Skeletal muscle satellite cell (primary cell): ENCODE measurements at regions not wholly inside any gene's neighbourhood (a gene's known extent, or its start where the extent isn't known, plus 50 kb on each side); places are given as distances from the start of the nearest gene placed in this dataset.
"Not testable (repeated sequence)": the region's sequence is repeated elsewhere in the genome, so short reads cannot be mapped to it uniquely, and the experiment has no call there.

ENCODE experiments used
- H3K27me3 ChIP-seq: 2 replicates; pipeline ENCODE4 v1.7.0; 2013; ENCODE audit warnings: low read length; ENCODE audit not compliant: control insufficient read depth, insufficient read depth
- H3K36me3 ChIP-seq: 2 replicates; pipeline ENCODE4 v1.7.0; 2013; ENCODE audit warnings: mild to moderate bottlenecking, control low read depth, low read length; ENCODE audit not compliant: insufficient read depth
- H3K4me1 ChIP-seq: 2 replicates; pipeline ENCODE4 v1.7.0; 2013; ENCODE audit warnings: low read length; ENCODE audit not compliant: control insufficient read depth, insufficient read depth
- H3K4me2 ChIP-seq: 2 replicates; pipeline ENCODE4 v1.7.0; 2013; ENCODE audit warnings: mild to moderate bottlenecking, low read length
- H3K4me3 ChIP-seq: 2 replicates; pipeline ENCODE4 v1.7.0; 2013; ENCODE audit warnings: low read length
- H3K9ac ChIP-seq: 2 replicates; pipeline ENCODE4 v1.7.0; 2013; ENCODE audit warnings: mild to moderate bottlenecking, low read depth, low read length, moderate library complexity
- H3K9me3 ChIP-seq: replicated peaks from 2 replicates; pipeline ENCODE4 v1.7.0; 2013; ENCODE audit warnings: mild to moderate bottlenecking, control low read depth, low read length

- H3K36me3 ChIP-seq, H3K4me3 ChIP-seq, H3K4me1 ChIP-seq, H3K27me3 ChIP-seq, H3K9ac ChIP-seq, H3K4me2 ChIP-seq, H3K9me3 ChIP-seq: not testable (repeated sequence)
These were observed 683.5 kb downstream of the TTLL7 start for GRCh38 chr1:83315446-83315845.

GRCh38 chr1:83310161-83310560, 688.8 kb downstream of the TTLL7 start:
- not testable (repeated sequence) for H3K36me3 ChIP-seq, H3K9ac ChIP-seq, H3K9me3 ChIP-seq, H3K4me1 ChIP-seq, H3K27me3 ChIP-seq, H3K4me2 ChIP-seq, H3K4me3 ChIP-seq

- not testable (repeated sequence) for H3K36me3 ChIP-seq, H3K4me2 ChIP-seq, H3K4me3 ChIP-seq, H3K9me3 ChIP-seq, H3K4me1 ChIP-seq, H3K9ac ChIP-seq, H3K27me3 ChIP-seq
These were observed 689.9 kb downstream of the TTLL7 start for GRCh38 chr1:83309035-83309434.

- not testable (repeated sequence) for H3K4me3 ChIP-seq, H3K36me3 ChIP-seq, H3K27me3 ChIP-seq, H3K4me1 ChIP-seq, H3K9me3 ChIP-seq, H3K4me2 ChIP-seq, H3K9ac ChIP-seq
These were observed 692.1 kb downstream of the TTLL7 start for GRCh38 chr1:83306811-83307210.

- H3K9ac ChIP-seq, H3K4me3 ChIP-seq, H3K4me2 ChIP-seq, H3K36me3 ChIP-seq, H3K9me3 ChIP-seq, H3K27me3 ChIP-seq, H3K4me1 ChIP-seq: not testable (repeated sequence)
These were observed 703.3 kb downstream of the TTLL7 start for GRCh38 chr1:83295594-83295993.

- H3K9me3 ChIP-seq, H3K4me2 ChIP-seq, H3K36me3 ChIP-seq, H3K4me3 ChIP-seq, H3K9ac ChIP-seq, H3K4me1 ChIP-seq, H3K27me3 ChIP-seq: not testable (repeated sequence)
These were observed 711.5 kb downstream of the TTLL7 start for GRCh38 chr1:83287391-83287790.

- not testable (repeated sequence) for H3K4me1 ChIP-seq, H3K9ac ChIP-seq, H3K36me3 ChIP-seq, H3K27me3 ChIP-seq, H3K9me3 ChIP-seq, H3K4me3 ChIP-seq, H3K4me2 ChIP-seq
These were observed 724.3 kb downstream of the TTLL7 start for GRCh38 chr1:83274656-83275055.

- not testable (repeated sequence) for H3K9ac ChIP-seq, H3K4me2 ChIP-seq, H3K9me3 ChIP-seq, H3K4me3 ChIP-seq, H3K27me3 ChIP-seq, H3K36me3 ChIP-seq, H3K4me1 ChIP-seq
These were observed 726.4 kb downstream of the TTLL7 start for GRCh38 chr1:83272484-83272883.

- not testable (repeated sequence) for H3K4me3 ChIP-seq, H3K4me1 ChIP-seq, H3K9me3 ChIP-seq, H3K9ac ChIP-seq, H3K27me3 ChIP-seq, H3K4me2 ChIP-seq, H3K36me3 ChIP-seq
These were observed 727.1 kb downstream of the TTLL7 start for GRCh38 chr1:83271834-83272233.

- not testable (repeated sequence) for H3K4me1 ChIP-seq, H3K27me3 ChIP-seq, H3K9ac ChIP-seq, H3K4me2 ChIP-seq, H3K4me3 ChIP-seq, H3K9me3 ChIP-seq, H3K36me3 ChIP-seq
These were observed 728.1 kb downstream of the TTLL7 start for GRCh38 chr1:83270801-83271200.

GRCh38 chr1:83263808-83264207, 735.1 kb downstream of the TTLL7 start:
- not testable (repeated sequence) for H3K9ac ChIP-seq, H3K36me3 ChIP-seq, H3K27me3 ChIP-seq

GRCh38 chr1:83251687-83252086, 747.2 kb downstream of the TTLL7 start:
- not testable (repeated sequence) for H3K4me2 ChIP-seq, H3K4me1 ChIP-seq, H3K36me3 ChIP-seq, H3K9me3 ChIP-seq, H3K9ac ChIP-seq, H3K27me3 ChIP-seq, H3K4me3 ChIP-seq

More at GRCh38 chr1:83263808-83264207, 735.1 kb downstream of the TTLL7 start:
- not testable (repeated sequence) for H3K9me3 ChIP-seq, H3K4me3 ChIP-seq, H3K4me1 ChIP-seq, H3K4me2 ChIP-seq

- not testable (repeated sequence) for H3K4me2 ChIP-seq, H3K4me1 ChIP-seq, H3K9ac ChIP-seq
These were observed 752.2 kb downstream of the TTLL7 start for GRCh38 chr1:83246780-83247179.

More at GRCh38 chr1:83246780-83247179, 752.2 kb downstream of the TTLL7 start:
- H3K9me3 ChIP-seq, H3K36me3 ChIP-seq, H3K27me3 ChIP-seq, H3K4me3 ChIP-seq: not testable (repeated sequence)
